HUES64 (cell line): ENCODE measurements at regions not wholly inside any gene's neighbourhood (a gene's known extent, or its start where the extent isn't known, plus 50 kb on each side); places are given as distances from the start of the nearest gene placed in this dataset.

Experiments
- H3K27ac ChIP-seq: 2 replicates; pipeline ENCODE4 v1.7.0; 2013; ENCODE audit warnings: low read depth, low read length, inconsistent platforms
- H3K27me3 ChIP-seq: 2 replicates; pipeline ENCODE4 v1.6.1; 2013; ENCODE audit warnings: mild to moderate bottlenecking, low read length; ENCODE audit not compliant: insufficient read depth
- H3K36me3 ChIP-seq: 2 replicates; pipeline ENCODE4 v1.6.1; 2013; ENCODE audit warnings: mild to moderate bottlenecking, low read length; ENCODE audit not compliant: insufficient read depth
- H3K4me1 ChIP-seq: 2 replicates; pipeline ENCODE4 v1.6.1; 2013; ENCODE audit warnings: mild to moderate bottlenecking, low read length, moderate library complexity; ENCODE audit not compliant: insufficient read depth
- H3K4me3 ChIP-seq: 2 replicates; pipeline ENCODE4 v1.5.1; 2013; ENCODE audit warnings: mild to moderate bottlenecking, low read length, moderate library complexity
- H3K9ac ChIP-seq: 2 replicates; pipeline ENCODE4 v1.6.1; 2013; ENCODE audit warnings: mild to moderate bottlenecking, low read depth, low read length
- H3K9me3 ChIP-seq: 2 replicates; pipeline ENCODE4 v1.6.1; 2013; ENCODE audit warnings: low read depth, low read length; ENCODE audit not compliant: insufficient read depth
- WGBS: fragments of 150-250, 120-280 bp; methylation state at CpG from one replicate; pipeline ENCODE4 v1.1.7; 2013; ENCODE audit warnings: missing lambda C conversion rate; 5-methylcytosine and 5-hydroxymethylcytosine counted together

GRCh38 chr20:22652681-22653588, 68.6 kb upstream of the FOXA2 start:
- Histone ChIP-seq H3K4me3 (no peak overlapping the region), H3K27me3 (peaks cover 6% of the 10 kb centered on the region; the same call in 1 of the 2 replicates), H3K27ac (no peak overlapping the region), H3K9ac (no peak overlapping the region), H3K9me3 (no peaks in the 10 kb centered on the region), H3K36me3 (no peaks in the 10 kb centered on the region), H3K4me1 (no peaks in the 10 kb centered on the region; the same call in 1 of the 2 replicates)
- WGBS, result 49% methylated on average over 19 of the region's 19 CpGs

GRCh38 chr20:22653658-22654642, 69.6 kb upstream of the FOXA2 start:
- 92% methylated on average over 21 of the region's 21 CpGs for WGBS
- Histone ChIP-seq H3K9me3 (no peaks in the 10 kb centered on the region), H3K27ac (no peak overlapping the region), H3K4me1 (peaks cover 2% of the 10 kb centered on the region; the same call in 1 of the 2 replicates), H3K27me3 (peaks cover 6% of the 10 kb centered on the region; the same call in 1 of the 2 replicates), H3K9ac (no peak overlapping the region), H3K4me3 (no peak overlapping the region), H3K36me3 (no peaks in the 10 kb centered on the region)

- peak overlapping the region; percentile 48; the same call in 1 of the 2 replicates for H3K27ac ChIP-seq
- H3K27me3 ChIP-seq, result no peaks in the 10 kb centered on the region
- WGBS, result 8% methylated on average over 4 of the region's 4 CpGs
- no peak overlapping the region for H3K4me3 ChIP-seq
- peak overlapping the region; percentile 23; the same call in 1 of the 2 replicates for H3K9ac ChIP-seq
- H3K36me3 ChIP-seq, result no peaks in the 10 kb centered on the region
- peaks cover 28% of the 10 kb centered on the region for H3K4me1 ChIP-seq
- H3K9me3 ChIP-seq, result peaks cover 7% of the 10 kb centered on the region
These were observed 79.2 kb upstream of the FOXA2 start for GRCh38 chr20:22663528-22664025.

- 100% methylated on average over 1 of the region's 1 CpG for WGBS
- Histone ChIP-seq H3K27ac (no peak overlapping the region), H3K9ac (no peak overlapping the region), H3K9me3 (peaks cover 24% of the 10 kb centered on the region), H3K4me3 (no peak overlapping the region), H3K36me3 (no peaks in the 10 kb centered on the region), H3K27me3 (no peaks in the 10 kb centered on the region), H3K4me1 (peaks cover 20% of the 10 kb centered on the region)
These were observed 82.8 kb upstream of the FOXA2 start for GRCh38 chr20:22667198-22667597.

- Histone ChIP-seq H3K27ac (no peak overlapping the region), H3K9me3 (peaks cover 21% of the 10 kb centered on the region), H3K4me3 (no peak overlapping the region), H3K27me3 (no peaks in the 10 kb centered on the region), H3K36me3 (no peaks in the 10 kb centered on the region), H3K9ac (no peak overlapping the region), H3K4me1 (no peaks in the 10 kb centered on the region)
- no CpG with 5 or more reads among the region's 1 CpG for WGBS
These were observed 87.8 kb upstream of the FOXA2 start for GRCh38 chr20:22672191-22672590.

GRCh38 chr20:22673467-22673866, 89.1 kb upstream of the FOXA2 start:
- H3K27me3 ChIP-seq, result no peaks in the 10 kb centered on the region
- peaks cover 17% of the 10 kb centered on the region for H3K9me3 ChIP-seq
- H3K36me3 ChIP-seq, result no peaks in the 10 kb centered on the region
- no peak overlapping the region for H3K27ac ChIP-seq
- H3K9ac ChIP-seq, result no peak overlapping the region
- 86% methylated on average over 6 of the region's 6 CpGs for WGBS
- no peak overlapping the region for H3K4me3 ChIP-seq
- no peaks in the 10 kb centered on the region for H3K4me1 ChIP-seq

GRCh38 chr20:22675341-22675740, 91.0 kb upstream of the FOXA2 start:
- peaks cover 12% of the 10 kb centered on the region for H3K9me3 ChIP-seq
- H3K36me3 ChIP-seq, result no peaks in the 10 kb centered on the region
- H3K27me3 ChIP-seq, result no peaks in the 10 kb centered on the region
- no peaks in the 10 kb centered on the region for H3K4me1 ChIP-seq
- 91% methylated on average over 10 of the region's 10 CpGs for WGBS
- no peak overlapping the region for H3K9ac ChIP-seq
- H3K4me3 ChIP-seq, result no peak overlapping the region
- H3K27ac ChIP-seq, result no peak overlapping the region

- H3K27me3 ChIP-seq, result peaks cover 13% of the 10 kb centered on the region; the same call in 1 of the 2 replicates
- peaks cover 5% of the 10 kb centered on the region; the same call in 1 of the 2 replicates for H3K9me3 ChIP-seq
- no peak overlapping the region for H3K27ac ChIP-seq
- no peaks in the 10 kb centered on the region for H3K36me3 ChIP-seq
- WGBS, result 94% methylated on average over 2 of the region's 2 CpGs
- no peak overlapping the region for H3K9ac ChIP-seq
- H3K4me3 ChIP-seq, result no peak overlapping the region
- no peaks in the 10 kb centered on the region for H3K4me1 ChIP-seq
These were observed 94.3 kb upstream of the FOXA2 start for GRCh38 chr20:22678678-22679077.

GRCh38 chr20:22679197-22679596, 94.8 kb upstream of the FOXA2 start:
- H3K4me1 ChIP-seq, result no peaks in the 10 kb centered on the region
- no peaks in the 10 kb centered on the region for H3K36me3 ChIP-seq
- peaks cover 5% of the 10 kb centered on the region; the same call in 1 of the 2 replicates for H3K9me3 ChIP-seq
- no peak overlapping the region for H3K4me3 ChIP-seq
- H3K27me3 ChIP-seq, result peaks cover 15% of the 10 kb centered on the region; the same call in 1 of the 2 replicates
- 85% methylated on average over 4 of the region's 4 CpGs for WGBS
- H3K9ac ChIP-seq, result no peak overlapping the region
- H3K27ac ChIP-seq, result no peak overlapping the region

- WGBS, result 85% methylated on average over 9 of the region's 9 CpGs
- H3K27me3 ChIP-seq, result peaks cover 15% of the 10 kb centered on the region; the same call in 1 of the 2 replicates
- H3K9me3 ChIP-seq, result peaks cover 5% of the 10 kb centered on the region; the same call in 1 of the 2 replicates
- no peak overlapping the region for H3K9ac ChIP-seq
- no peaks in the 10 kb centered on the region for H3K36me3 ChIP-seq
- H3K27ac ChIP-seq, result no peak overlapping the region
- no peak overlapping the region for H3K4me3 ChIP-seq
- H3K4me1 ChIP-seq, result no peaks in the 10 kb centered on the region
These were observed 95.8 kb upstream of the FOXA2 start for GRCh38 chr20:22680031-22680740.
